HG03565 (cell line): ENCODE measurements at regions not wholly inside any gene's neighbourhood (a gene's known extent, or its start where the extent isn't known, plus 50 kb on each side); places are given as distances from the start of the nearest gene placed in this dataset.

ENCODE experiments used
- ATAC-seq: cut with Tn5 transposase; IDR thresholded peaks from one replicate; pipeline ENCODE4 v1.9.1; 2021; ENCODE audit warnings: mild to moderate bottlenecking, moderate library complexity; ENCODE audit not compliant: unreplicated experiment

DNA sequence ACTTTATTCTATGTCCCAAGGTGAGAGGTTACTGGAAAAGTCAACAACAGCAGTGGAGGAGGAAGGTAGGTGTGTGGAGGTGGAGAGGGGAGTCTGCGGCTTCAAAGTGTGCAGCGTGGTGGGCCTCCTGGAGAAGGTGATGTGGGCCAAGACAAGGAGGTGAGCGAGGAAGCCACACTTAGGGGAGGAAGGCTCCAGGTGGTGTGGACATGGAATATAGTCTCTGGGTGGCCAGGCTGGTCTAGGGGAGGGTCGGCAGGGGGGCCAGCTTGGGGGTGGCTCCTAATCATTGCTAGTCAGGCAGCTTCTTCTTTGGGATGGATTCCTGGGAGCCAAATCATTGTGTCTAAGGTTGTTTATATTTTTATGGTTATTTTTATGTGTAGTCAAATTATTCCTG, 111.5 kb upstream of the CDH4 start:
- ATAC-seq: no peak

- ATAC-seq: no peak
Observed at GRCh38 chr20:61146023-61146422, 106.0 kb upstream of the CDH4 start.

DNA sequence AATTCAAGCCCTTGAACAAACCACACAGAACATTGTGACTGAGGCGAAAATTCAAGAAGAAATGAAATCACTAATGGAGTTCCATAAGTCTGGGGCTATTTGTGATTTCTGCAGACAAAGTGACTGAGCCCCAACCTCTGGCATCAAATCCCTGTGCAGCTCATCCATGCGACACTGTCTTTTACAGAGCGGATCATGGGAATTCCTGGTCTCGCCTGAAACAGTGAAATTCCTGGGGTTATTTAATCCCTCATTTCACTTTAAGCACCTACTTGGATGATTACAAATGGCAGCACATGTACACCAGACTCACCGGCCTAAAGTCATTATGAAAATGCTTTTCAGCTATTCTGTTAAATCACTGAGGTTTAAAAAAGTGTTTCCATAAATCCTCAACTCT, 102.4 kb upstream of the CDH4 start:
- ATAC-seq: no peak

DNA sequence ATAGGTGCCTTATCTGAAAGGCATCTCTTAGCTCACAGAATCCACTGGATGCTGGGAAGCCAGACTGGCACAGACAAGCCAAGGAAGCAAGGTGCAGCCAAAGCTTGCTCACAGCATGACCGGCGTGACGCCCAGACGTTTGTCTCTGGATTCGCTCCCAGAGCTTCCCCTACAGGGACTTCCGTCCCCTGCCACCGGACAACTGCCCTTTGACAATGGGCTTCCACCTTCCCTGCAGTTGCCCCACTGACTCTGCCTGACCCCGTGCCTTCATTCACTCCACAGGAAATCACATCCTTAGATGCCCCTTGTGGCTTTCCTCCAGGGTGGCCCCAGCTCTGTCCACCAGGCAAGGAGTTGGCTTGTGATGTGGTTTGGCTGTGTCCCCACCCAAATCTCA, 94.8 kb upstream of the CDH4 start:
- no peak for ATAC-seq

DNA sequence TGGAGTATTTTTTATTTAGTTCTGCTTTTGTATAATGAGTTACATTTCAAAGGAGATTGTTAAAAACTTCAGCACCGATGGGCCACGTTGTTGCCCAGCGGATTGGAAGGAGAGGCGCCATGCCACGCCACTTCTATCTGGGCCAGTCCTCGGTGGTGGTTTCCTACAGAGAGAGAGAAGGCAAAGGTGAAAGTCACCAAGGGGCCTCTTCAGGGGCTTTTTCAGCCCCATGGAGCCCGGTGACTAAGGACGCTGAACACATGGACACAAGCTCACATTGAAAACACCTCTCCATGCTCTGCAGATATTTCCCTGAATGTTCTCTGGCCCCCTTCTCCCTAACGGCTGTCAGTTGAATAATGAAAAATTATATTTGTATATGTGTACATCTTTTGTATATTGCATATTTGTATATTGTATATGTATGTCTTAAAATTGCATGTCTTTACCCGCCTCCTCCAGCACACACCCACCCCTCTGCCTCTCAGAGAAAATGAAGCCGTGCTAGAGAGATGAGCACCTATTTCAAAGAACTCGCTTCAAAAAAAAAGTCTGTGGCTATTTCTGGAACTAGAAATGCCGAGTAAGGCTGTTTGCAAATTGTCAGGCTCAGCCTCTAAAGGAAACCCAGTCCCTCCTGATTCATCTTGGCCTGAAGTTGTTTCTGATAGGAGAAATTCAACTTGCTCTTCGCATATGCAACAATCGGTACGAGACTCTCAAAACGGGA, 91.9 kb upstream of the CDH4 start:
- ATAC-seq: no peak

DNA sequence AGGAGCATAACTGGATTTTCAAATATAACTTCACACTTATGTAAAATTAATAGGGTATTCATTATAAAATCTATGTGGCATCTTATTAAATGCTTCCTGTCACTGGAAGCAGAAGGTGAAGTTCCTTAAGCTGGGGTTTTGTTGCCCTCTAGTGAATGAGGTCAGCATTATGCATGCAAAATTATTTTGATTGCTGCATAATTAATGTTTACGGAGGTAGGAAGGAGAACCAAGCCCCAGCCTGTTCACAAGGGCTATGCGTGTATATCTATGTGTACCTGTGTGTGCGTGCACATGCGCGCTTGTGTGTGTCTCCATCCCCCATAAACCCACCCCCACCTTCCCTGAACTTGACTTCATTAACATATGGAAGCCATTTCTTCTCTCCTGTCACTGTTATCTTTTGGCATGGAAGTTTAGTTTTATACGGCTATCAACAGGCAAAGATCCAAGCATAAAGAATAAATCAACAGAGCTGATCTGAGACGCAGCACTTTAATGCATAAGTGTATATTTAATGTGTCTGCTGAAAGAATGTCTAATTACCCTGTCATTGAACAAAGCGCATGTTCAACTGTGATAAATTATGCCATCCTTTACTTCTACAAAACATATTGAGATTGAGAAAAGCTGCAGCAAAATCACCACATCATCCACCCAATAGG, 90.2 kb upstream of the CDH4 start:
- ATAC-seq: no peak

DNA sequence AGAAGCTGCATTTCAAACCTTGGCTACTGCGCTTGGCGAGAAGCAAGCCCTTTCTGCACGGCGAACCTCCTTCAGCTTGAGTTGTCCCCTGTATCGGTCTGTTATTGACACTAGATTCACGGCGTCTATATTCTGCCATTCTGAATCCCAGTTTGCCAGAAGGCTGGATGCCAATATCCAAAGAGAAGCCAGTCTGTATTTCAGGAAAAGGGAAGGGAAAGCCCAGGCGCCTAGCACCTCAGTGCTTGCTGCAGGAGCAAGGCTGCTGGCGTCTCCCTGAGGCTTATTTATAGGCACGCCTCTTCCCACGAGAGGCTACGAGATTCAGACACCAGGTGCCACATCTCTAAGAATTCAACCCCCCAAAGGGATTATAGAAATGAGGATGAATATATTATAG, 89.6 kb upstream of the CDH4 start:
- ATAC-seq: no peak

GRCh38 chr20:61163031-61163430, 89.0 kb upstream of the CDH4 start:
- no peak for ATAC-seq

GRCh38 chr20:61166324-61166723, 85.7 kb upstream of the CDH4 start:
- ATAC-seq: no peak

DNA sequence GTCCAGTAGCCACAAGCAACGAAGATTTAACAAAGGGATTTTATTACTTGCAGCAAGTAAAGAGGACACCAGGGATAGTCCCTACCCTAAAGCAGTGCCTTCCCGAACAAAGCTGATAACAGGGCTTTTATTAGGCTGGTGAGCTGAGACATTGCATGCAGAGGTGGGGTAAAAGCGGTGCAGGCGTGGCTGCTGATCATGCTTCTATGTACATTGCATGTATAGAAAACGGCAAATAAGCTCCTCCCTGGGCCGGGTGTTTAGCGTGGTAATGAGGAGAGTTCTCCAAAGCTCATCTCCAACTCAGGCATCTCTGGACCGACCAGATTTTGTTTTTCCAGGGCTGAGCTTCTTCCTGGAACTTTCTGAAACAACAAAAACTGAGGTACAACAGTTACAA, 83.5 kb upstream of the CDH4 start:
- ATAC-seq: no peak

DNA sequence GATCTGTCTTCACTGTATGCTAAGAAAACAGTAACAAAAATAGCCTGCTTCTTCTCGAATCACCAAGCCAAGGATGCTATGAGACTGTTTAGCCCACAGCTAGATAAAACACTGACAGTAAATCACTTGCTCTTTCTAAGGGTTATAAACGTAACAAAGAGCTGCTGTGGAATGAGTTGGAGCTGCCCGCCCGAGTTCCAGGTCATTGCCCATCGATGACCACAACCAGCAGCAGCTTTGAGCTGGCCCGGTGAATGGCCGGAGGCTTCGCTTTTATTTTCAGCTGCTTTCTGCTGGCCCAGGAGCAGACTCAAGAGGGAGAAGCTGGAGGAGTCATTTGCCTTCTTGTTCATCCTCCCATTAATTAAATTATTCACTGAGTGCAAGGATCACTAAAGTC, 82.2 kb upstream of the CDH4 start:
- no peak for ATAC-seq

- no peak for ATAC-seq
Observed at GRCh38 chr20:61170496-61171320, 81.4 kb upstream of the CDH4 start.

- no peak for ATAC-seq
Observed at GRCh38 chr20:61173267-61173666, 78.8 kb upstream of the CDH4 start.

DNA sequence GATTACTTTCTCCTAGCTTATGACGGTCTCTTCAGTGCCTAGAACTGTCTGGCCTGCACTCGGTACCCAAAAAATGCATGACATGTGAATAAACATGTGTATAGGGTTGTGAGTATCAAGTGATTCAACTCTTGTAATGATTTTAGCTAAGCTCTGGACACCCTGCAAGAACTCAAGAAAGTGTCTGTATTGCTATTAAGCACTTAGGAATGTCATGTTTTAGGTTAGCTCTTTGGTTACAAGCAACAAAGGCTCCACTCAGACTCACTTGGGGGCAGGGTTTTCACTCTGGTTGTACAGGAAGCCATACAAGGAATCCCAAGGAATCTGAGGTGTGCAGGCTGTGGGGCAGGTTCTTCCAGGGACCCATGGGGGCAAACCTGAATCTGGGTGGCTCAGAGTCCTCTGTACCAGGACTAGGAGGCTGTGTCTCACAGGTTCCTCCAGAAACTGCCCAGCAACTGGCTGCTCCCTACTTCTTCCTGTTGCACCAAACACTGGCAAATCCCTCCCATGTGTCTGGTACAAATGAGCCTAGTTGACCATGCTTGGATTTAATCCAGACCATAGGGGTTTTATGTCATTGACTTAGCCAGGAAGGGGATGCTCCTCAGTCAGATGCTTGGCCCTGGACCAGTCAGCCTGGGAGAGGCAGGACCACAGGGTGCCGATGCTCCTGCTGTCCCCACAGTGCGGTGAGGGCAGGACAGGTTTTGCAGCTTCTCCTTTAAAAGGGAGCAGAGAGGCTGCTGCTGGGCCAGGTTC, 77.9 kb upstream of the CDH4 start:
- no peak for ATAC-seq

GRCh38 chr20:61176874-61177273, 75.2 kb upstream of the CDH4 start:
- ATAC-seq: no peak

- no peak for ATAC-seq
Observed at GRCh38 chr20:61178551-61179071, 73.5 kb upstream of the CDH4 start.

DNA sequence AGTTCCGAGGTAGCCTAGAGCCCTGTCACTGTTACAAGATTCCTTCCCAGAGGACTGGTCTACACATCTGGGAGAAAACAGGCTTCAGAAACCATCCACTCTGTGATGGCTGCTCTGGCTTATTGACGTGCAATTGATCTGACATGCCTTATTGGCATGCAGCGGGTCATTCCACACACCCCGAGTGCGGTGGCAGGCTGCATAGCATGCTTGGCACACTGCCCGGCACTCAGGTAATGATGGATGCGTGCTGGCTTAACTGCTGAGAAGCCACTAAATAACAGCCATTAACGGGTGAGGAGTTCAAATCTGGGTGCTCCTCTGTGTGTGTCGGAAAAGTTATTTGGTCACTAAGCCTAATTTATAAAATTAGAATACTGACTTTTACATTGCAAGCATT, 67.9 kb upstream of the CDH4 start:
- ATAC-seq: no peak

DNA sequence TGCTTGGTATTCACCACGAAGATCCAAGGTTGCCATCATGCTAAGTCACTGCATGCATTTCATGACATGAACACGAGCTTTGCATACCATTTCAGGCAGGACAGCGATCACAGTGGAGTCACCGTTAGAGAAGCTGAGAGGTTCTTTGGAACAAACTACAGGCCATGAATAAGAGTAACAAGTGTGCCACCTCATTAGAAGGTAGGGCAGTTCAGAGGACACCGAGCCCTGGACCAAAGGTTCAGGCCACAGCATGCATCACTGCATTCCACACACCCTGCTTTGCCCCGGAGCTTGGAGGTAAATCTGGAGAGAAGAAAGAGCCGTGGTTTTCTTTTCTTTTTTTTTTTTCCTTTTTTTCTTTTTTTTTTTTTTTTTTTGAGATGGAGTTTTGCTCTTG, 66.9 kb upstream of the CDH4 start:
- ATAC-seq: no peak

DNA sequence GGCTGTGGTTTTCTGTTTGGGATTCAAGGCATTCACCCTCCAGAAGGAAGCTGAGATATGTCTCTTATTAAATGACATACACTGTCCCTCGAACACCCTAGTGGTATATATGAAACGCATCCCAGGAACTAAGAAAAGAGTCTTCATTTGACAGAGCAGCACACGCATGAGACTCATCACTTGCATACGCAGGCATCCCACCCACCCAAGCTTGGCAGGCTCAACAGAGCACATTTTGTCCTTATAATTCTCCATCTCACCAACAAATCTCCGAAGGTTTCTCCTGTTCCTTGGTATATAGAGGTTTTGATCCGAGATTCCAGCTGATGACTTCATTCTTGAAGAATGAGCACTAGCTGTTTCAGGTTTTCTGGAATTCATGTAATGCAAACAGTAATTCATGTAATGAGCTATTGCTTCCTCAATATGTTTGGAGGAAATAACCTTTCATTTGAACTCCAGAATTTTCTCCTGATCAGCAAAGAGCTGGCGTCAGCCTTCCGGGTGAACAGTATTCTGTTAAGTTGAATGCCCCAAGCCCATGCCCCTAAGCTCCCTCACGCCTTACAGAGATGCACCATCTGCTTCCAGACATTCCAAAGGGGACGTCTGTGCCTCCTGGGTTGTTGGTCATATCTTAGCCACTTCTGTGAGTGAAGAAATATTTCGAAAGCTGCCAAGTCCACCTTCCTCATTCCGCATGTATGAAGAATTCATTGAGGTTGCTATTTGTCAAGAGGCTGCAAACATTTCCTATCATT, 66.0 kb upstream of the CDH4 start:
- no peak for ATAC-seq

GRCh38 chr20:61186771-61187472, 65.1 kb upstream of the CDH4 start:
- no peak for ATAC-seq
